CD4-positive, alpha-beta T cell treated with Interleukin-6 for 4 hours (primary cell): ENCODE measurements at regions not wholly inside any gene's neighbourhood (a gene's known extent, or its start where the extent isn't known, plus 50 kb on each side); places are given as distances from the start of the nearest gene placed in this dataset.

Source experiments
- DNase-seq: peaks from one replicate; pipeline ENCODE4 v3.0.0-alpha.2; 2020; ENCODE audit warnings: mixed read lengths

GRCh38 chr1:199121047-199121446 is 482.2 kb downstream of the PTPRC start:
- DNase-seq = no peak

GRCh38 chr1:199122085-199122484 is 483.2 kb downstream of the PTPRC start:
- no peak for DNase-seq

GRCh38 chr1:199122532-199123311 is 483.9 kb downstream of the PTPRC start:
- DNase-seq = no peak

GRCh38 chr1:199123615-199124014 is 484.8 kb downstream of the PTPRC start:
- DNase-seq = no peak

GRCh38 chr1:199124351-199124750 is 485.5 kb downstream of the PTPRC start:
- DNase-seq = no peak

- no peak for DNase-seq
Observed at GRCh38 chr1:199129247-199129646, 490.4 kb downstream of the PTPRC start.

GRCh38 chr1:199132006-199132405 is 493.2 kb downstream of the PTPRC start:
- no peak for DNase-seq

- DNase-seq = no peak
Observed at GRCh38 chr1:199135901-199136300, 497.1 kb downstream of the PTPRC start.

GRCh38 chr1:199138061-199138460 is 499.2 kb downstream of the PTPRC start:
- no peak for DNase-seq

GRCh38 chr1:199149591-199149990 is 510.8 kb downstream of the PTPRC start:
- no peak for DNase-seq

- no peak for DNase-seq
Observed at GRCh38 chr1:199150756-199151155, 511.9 kb downstream of the PTPRC start.

- no peak for DNase-seq
Observed at GRCh38 chr1:199151634-199152425, 513.0 kb downstream of the PTPRC start.

- no peak for DNase-seq
Observed at GRCh38 chr1:199152676-199153075, 513.8 kb downstream of the PTPRC start.

GRCh38 chr1:199155166-199156019 is 516.6 kb downstream of the PTPRC start:
- DNase-seq = no peak

- no peak for DNase-seq
Observed at GRCh38 chr1:199157494-199157893, 518.7 kb downstream of the PTPRC start.

- no peak for DNase-seq
Observed at GRCh38 chr1:199160521-199161318, 521.9 kb downstream of the PTPRC start.

- no peak for DNase-seq
Observed at GRCh38 chr1:199161319-199161680, 522.5 kb downstream of the PTPRC start.

- DNase-seq = no peak
Observed at GRCh38 chr1:199161766-199162303, 523.0 kb downstream of the PTPRC start.

- DNase-seq = no peak
Observed at GRCh38 chr1:199163267-199163666, 524.4 kb downstream of the PTPRC start.

GRCh38 chr1:199163670-199164069 is 524.8 kb downstream of the PTPRC start:
- DNase-seq = no peak

- no peak for DNase-seq
Observed at GRCh38 chr1:199167460-199167859, 528.6 kb downstream of the PTPRC start.
